Vagina (tissue), 2 donors: ENCODE measurements at regions not wholly inside any gene's neighbourhood (a gene's known extent, or its start where the extent isn't known, plus 50 kb on each side); places are given as distances from the start of the nearest gene placed in this dataset.
"Not testable (repeated sequence)": the region's sequence is repeated elsewhere in the genome, so short reads cannot be mapped to it uniquely, and the experiment has no call there.

Experiments
- POLR2A ChIP-seq, 2 donors: fragments of 450-650 bp; IDR thresholded peaks; one replicate each; pipeline ENCODE4 v1.6.1; 2017; ENCODE audit warnings: antibody characterized with exemption in 2 of 2, mild to moderate bottlenecking in 2 of 2, moderate library complexity in 2 of 2
- TF ChIP-seq, protein P1 (sequence below), 3 experiments: fragments of 450-650 bp in 2 of 3; fragments of 200-600 bp in 1 of 3; sonication (generic) in 1 of 3; IDR thresholded peaks; one replicate each; pipeline ENCODE4 v1.5.1; 2017 to 2019; ENCODE audit warnings: antibody characterized with exemption in 3 of 3, mild to moderate bottlenecking in 2 of 3, moderate library complexity in 2 of 3

DNA sequence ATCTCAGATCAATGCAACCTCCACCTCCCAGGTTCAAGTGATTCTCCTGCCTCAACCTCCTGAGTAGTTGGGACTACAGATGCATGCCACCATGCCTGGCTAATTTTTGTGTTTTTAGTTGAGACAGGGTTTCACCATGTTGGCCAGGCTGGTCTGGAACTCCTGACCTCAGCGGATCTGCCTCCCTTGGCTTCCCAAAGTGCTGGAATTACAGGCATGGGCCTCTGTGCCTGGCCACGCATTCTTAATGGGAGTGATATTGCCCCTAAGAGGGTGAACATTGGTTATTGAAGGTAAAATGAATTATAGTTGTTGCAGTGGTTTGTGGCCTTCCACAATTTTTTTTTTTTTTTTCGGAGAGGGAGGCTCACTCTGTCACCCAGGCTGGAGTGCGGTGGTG, 309.5 kb upstream of the ZNF337 start:
- not testable (repeated sequence) for TF ChIP-seq POLR2A (IDR thresholded peaks at IDR 0.05)
- TF ChIP-seq, protein P1, sequence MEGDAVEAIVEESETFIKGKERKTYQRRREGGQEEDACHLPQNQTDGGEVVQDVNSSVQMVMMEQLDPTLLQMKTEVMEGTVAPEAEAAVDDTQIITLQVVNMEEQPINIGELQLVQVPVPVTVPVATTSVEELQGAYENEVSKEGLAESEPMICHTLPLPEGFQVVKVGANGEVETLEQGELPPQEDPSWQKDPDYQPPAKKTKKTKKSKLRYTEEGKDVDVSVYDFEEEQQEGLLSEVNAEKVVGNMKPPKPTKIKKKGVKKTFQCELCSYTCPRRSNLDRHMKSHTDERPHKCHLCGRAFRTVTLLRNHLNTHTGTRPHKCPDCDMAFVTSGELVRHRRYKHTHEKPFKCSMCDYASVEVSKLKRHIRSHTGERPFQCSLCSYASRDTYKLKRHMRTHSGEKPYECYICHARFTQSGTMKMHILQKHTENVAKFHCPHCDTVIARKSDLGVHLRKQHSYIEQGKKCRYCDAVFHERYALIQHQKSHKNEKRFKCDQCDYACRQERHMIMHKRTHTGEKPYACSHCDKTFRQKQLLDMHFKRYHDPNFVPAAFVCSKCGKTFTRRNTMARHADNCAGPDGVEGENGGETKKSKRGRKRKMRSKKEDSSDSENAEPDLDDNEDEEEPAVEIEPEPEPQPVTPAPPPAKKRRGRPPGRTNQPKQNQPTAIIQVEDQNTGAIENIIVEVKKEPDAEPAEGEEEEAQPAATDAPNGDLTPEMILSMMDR (IDR thresholded peaks at IDR 0.05), result not testable (repeated sequence)
